ENCODE measurements at regions not wholly inside any gene's neighbourhood (a gene's known extent, or its start where the extent isn't known, plus 50 kb on each side); places are given as distances from the start of the nearest gene placed in this dataset.

DNA sequence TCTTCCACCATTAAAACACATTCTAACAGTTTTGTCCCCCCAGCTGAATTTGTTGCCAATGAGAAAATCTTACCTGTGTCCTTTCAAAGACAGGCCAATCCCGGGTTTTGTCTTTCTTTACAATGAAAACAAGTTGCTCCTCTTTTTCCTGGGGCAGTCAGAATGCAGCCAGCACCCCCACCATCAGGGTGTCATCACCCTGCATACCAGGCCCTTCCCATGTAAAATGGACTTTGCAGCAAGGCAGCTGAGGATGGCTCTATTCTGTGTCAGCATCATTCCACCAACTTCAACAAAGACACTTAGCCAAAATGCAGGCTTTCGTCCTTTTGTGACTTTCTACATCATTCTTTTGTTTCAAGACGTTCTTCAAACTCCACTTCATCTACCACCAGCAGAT lies 490.9 kb downstream of the OCA2 start:
- DNase-seq, result no peak

GRCh38 chr15:27601239-27601960 lies 497.7 kb downstream of the OCA2 start:
- no peak for DNase-seq

GRCh38 chr15:27599034-27599433 lies 500.1 kb downstream of the OCA2 start:
- no peak for DNase-seq

GRCh38 chr15:27598251-27599009 lies 500.7 kb downstream of the OCA2 start:
- DNase-seq, result no peak

GRCh38 chr15:27595211-27595610 lies 503.9 kb downstream of the OCA2 start:
- DNase-seq, result no peak

DNA sequence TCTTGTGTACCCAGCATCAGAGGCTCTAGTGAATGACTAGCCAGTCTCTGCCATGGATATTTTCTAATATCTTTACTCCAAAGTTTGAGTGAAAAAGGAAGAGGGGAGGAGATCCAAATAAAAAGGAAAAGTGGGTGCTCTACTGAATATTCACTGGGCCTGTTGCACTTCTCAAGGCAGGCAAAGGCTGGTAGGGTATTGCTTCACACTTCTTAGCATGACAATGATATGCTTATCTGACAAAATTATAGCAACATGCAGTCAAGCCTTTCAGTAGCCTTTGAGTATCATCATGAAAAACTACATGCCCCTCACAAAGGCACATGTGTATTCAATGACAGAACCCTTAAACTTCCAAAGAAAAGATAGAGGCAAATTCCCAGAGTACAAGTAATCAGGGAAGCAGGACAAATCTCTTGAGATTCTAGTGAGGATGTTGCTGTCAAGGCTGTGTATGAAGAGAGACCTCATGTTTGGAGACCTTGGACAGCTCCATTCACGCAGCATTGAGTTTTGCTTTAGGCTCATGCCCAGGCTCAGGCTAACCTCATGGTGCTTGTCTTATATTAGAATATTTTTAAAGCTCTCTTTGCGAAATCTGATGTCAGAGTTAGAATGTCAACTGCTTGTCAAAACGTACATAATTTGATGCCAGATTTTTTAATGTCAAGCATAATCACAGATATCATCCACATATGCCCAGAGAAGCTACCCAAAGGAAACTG lies 506.9 kb downstream of the OCA2 start:
- DNase-seq, result no peak

All from stimulated activated CD4-positive, alpha-beta T cell treated with anti-CD3 and anti-CD28 coated beads, Interleukin-12 subunit alpha, Interleukin-12 subunit beta, amount 100 ng/mL, for 4 hours (primary cell).